ENCODE measurements at regions not wholly inside any gene's neighbourhood (a gene's known extent, or its start where the extent isn't known, plus 50 kb on each side); places are given as distances from the start of the nearest gene placed in this dataset.

- Mint-ChIP-seq H3K9me3 (no peaks in the 10 kb centered on the region), H3K4me3 (no peak overlapping the region), H3K4me1 (no peaks in the 10 kb centered on the region), H3K36me3 (ENCODE audit: low read depth) (no peaks in the 10 kb centered on the region), H3K27ac (no peak overlapping the region), H3K27me3 (ENCODE audit: insufficient read depth) (peaks cover 16% of the 10 kb centered on the region)
- Histone ChIP-seq H3K9me3 (ENCODE audit: control insufficient read depth, low read length) (no peaks in the 10 kb centered on the region), H3K4me1 (ENCODE audit: control insufficient read depth, insufficient read depth, low read length) (no peaks in the 10 kb centered on the region), H3K9ac (ENCODE audit: extremely low read depth, low read length, poor library complexity, severe bottlenecking) (no peak overlapping the region), H3K4me3 (ENCODE audit: low read length) (no peak overlapping the region), H3K36me3 (ENCODE audit: control insufficient read depth, insufficient read depth, low read length) (no peaks in the 10 kb centered on the region), H3K27ac (ENCODE audit: low read depth, low read length) (no peak overlapping the region), H3K27me3 (ENCODE audit: control insufficient read depth, insufficient read depth, low read length, poor library complexity, severe bottlenecking) (peaks cover 10% of the 10 kb centered on the region)
- WGBS, 2 experiments (ENCODE audit: insufficient coverage in 1 of 2, insufficient read length in 1 of 2) = 74 to 100% methylated on average over 1 to 2 of the region's 2 CpGs
- TF ChIP-seq, protein P1, sequence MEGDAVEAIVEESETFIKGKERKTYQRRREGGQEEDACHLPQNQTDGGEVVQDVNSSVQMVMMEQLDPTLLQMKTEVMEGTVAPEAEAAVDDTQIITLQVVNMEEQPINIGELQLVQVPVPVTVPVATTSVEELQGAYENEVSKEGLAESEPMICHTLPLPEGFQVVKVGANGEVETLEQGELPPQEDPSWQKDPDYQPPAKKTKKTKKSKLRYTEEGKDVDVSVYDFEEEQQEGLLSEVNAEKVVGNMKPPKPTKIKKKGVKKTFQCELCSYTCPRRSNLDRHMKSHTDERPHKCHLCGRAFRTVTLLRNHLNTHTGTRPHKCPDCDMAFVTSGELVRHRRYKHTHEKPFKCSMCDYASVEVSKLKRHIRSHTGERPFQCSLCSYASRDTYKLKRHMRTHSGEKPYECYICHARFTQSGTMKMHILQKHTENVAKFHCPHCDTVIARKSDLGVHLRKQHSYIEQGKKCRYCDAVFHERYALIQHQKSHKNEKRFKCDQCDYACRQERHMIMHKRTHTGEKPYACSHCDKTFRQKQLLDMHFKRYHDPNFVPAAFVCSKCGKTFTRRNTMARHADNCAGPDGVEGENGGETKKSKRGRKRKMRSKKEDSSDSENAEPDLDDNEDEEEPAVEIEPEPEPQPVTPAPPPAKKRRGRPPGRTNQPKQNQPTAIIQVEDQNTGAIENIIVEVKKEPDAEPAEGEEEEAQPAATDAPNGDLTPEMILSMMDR (conservative IDR thresholded peaks at IDR 0.05) = no peak
- DNase-seq = no peak
Measured at GRCh38 chr11:128642571-128642970, 51.3 kb upstream of the FLI1 start.

DNA sequence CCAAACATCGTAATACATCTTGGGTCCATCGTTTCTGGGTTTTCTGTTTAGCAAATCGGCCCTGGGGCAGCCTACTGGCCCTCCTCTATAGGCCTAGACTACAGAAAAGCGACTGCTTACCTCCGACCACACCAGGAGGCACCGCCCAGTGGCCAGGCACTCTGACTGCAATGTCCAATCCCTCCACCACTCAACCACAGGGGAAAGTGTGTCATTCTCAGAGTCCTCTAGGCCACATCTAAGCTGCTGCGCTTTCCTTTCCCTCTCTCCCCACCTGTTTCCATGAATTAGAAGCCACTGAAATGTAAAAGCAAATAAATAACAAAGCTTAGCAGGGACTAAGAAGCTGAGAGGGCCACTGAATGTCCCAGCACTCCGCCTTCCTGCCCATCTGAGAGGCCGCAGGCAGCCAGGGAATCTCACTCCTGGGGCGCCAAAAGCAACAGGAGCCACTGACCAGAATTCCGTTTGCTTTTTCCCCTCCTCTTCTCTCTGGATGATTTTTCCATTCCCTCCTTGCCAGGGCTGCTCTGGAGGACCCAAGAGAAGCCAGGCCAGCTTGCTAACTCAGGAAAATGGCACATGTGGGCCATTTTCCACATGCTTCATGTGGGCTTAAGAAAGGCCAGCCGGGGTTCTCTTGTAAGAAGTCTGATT lies 50.1 kb upstream of the FLI1 start:
- Histone ChIP-seq H3K27ac (ENCODE audit: low read depth, low read length) (no peak overlapping the region), H3K36me3 (ENCODE audit: control insufficient read depth, insufficient read depth, low read length) (no peaks in the 10 kb centered on the region), H3K9ac (ENCODE audit: extremely low read depth, low read length, poor library complexity, severe bottlenecking) (no peak overlapping the region), H3K27me3 (ENCODE audit: control insufficient read depth, insufficient read depth, low read length, poor library complexity, severe bottlenecking) (peaks cover 10% of the 10 kb centered on the region), H3K4me1 (ENCODE audit: control insufficient read depth, insufficient read depth, low read length) (no peaks in the 10 kb centered on the region), H3K4me3 (ENCODE audit: low read length) (no peak overlapping the region), H3K9me3 (ENCODE audit: control insufficient read depth, low read length) (no peaks in the 10 kb centered on the region)
- Mint-ChIP-seq H3K4me3 (no peak overlapping the region), H3K27me3 (ENCODE audit: insufficient read depth) (peaks cover 11% of the 10 kb centered on the region), H3K4me1 (no peaks in the 10 kb centered on the region), H3K27ac (no peak overlapping the region), H3K9me3 (no peaks in the 10 kb centered on the region), H3K36me3 (ENCODE audit: low read depth) (no peaks in the 10 kb centered on the region)
- WGBS, 2 experiments (ENCODE audit: insufficient coverage in 1 of 2, insufficient read length in 1 of 2) = 83 to 97% methylated on average over 5 to 12 of the region's 12 CpGs
- TF ChIP-seq, protein P1 (conservative IDR thresholded peaks at IDR 0.05) = peak; percentile 64
- peak; percentile 73 for DNase-seq
